Activated T-helper 2 cell treated with anti-CD3 and anti-CD28 coated beads, Interferon-gamma antibody, Interleukin-2, Interleukin-4, amounts not matched to agents 10 μg/mL and 5 μg/mL and 100 μg/mL, durations not matched to agents 14 hours and 24 hours and 36 hours (primary cell): ENCODE measurements at regions not wholly inside any gene's neighbourhood (a gene's known extent, or its start where the extent isn't known, plus 50 kb on each side); places are given as distances from the start of the nearest gene placed in this dataset.
"Not testable (repeated sequence)": the region's sequence is repeated elsewhere in the genome, so short reads cannot be mapped to it uniquely, and the experiment has no call there.

ENCODE experiments used
- DNase-seq: peaks from one replicate; pipeline ENCODE4 v3.0.0; 2021; ENCODE audit warnings: low spot score
- H3K27ac Mint-ChIP-seq: one replicate; pipeline ENCODE4 v1.8.0; 2021; ENCODE audit warnings: mixed read lengths
- H3K27me3 Mint-ChIP-seq: one replicate; pipeline ENCODE4 v1.8.0; 2021; ENCODE audit warnings: low read depth, mixed read lengths
- H3K36me3 Mint-ChIP-seq: one replicate; pipeline ENCODE4 v1.8.0; 2021; ENCODE audit warnings: low read depth, mixed read lengths
- H3K4me1 Mint-ChIP-seq: one replicate; pipeline ENCODE4 v1.8.0; 2021; ENCODE audit warnings: low read depth, mixed read lengths
- H3K4me3 Mint-ChIP-seq: one replicate; pipeline ENCODE4 v1.8.0; 2021; ENCODE audit warnings: low read depth, mild to moderate bottlenecking, moderate library complexity, mixed read lengths
- H3K9me3 Mint-ChIP-seq: one replicate; pipeline ENCODE4 v1.8.0; 2021; ENCODE audit warnings: mixed read lengths
- intact Hi-C: fragments of 100-400 bp; cut with micrococcal nuclease; formaldehyde crosslinking; loops from one replicate; pipeline ENCODE4 v1.15.1; 2023

GRCh38 chr13:31385540-31385939 lies 185.8 kb downstream of the B3GLCT start:
- intact Hi-C loops: no loop called here
- H3K9me3 Mint-ChIP-seq: no peaks in the 10 kb centered on the region
- no peaks in the 10 kb centered on the region for H3K4me1 Mint-ChIP-seq
- H3K36me3 Mint-ChIP-seq: no peaks in the 10 kb centered on the region
- H3K27me3 Mint-ChIP-seq: no peaks in the 10 kb centered on the region
- no peak for DNase-seq
- no peak overlapping the region for H3K27ac Mint-ChIP-seq
- H3K4me3 Mint-ChIP-seq: no peak overlapping the region

- intact Hi-C loops: no loop called here
- DNase-seq: peak; percentile 9
- Mint-ChIP-seq H3K9me3 (peaks cover 11% of the 10 kb centered on the region), H3K4me3 (no peak overlapping the region), H3K27me3 (no peaks in the 10 kb centered on the region), H3K4me1 (peaks cover 12% of the 10 kb centered on the region), H3K27ac (no peak overlapping the region), H3K36me3 (no peaks in the 10 kb centered on the region)
Measured at GRCh38 chr13:31394506-31394905, 194.7 kb downstream of the B3GLCT start.

- intact Hi-C loops: no loop called here
- peaks cover 17% of the 10 kb centered on the region for H3K9me3 Mint-ChIP-seq
- no peaks in the 10 kb centered on the region for H3K27me3 Mint-ChIP-seq
- no peaks in the 10 kb centered on the region for H3K36me3 Mint-ChIP-seq
- DNase-seq: no peak
- peaks cover 12% of the 10 kb centered on the region for H3K4me1 Mint-ChIP-seq
- no peak overlapping the region for H3K4me3 Mint-ChIP-seq
- H3K27ac Mint-ChIP-seq: no peak overlapping the region
Measured at GRCh38 chr13:31395090-31395489, 195.3 kb downstream of the B3GLCT start.

- Mint-ChIP-seq H3K9me3 (peaks cover 21% of the 10 kb centered on the region), H3K4me1 (peaks cover 5% of the 10 kb centered on the region), H3K4me3 (no peak overlapping the region), H3K27ac (no peak overlapping the region), H3K27me3 (no peaks in the 10 kb centered on the region), H3K36me3 (no peaks in the 10 kb centered on the region)
- intact Hi-C loops: no loop called here
- DNase-seq: no peak
Measured at GRCh38 chr13:31399690-31400089, 199.9 kb downstream of the B3GLCT start.

GRCh38 chr13:31403711-31404110 lies 203.9 kb downstream of the B3GLCT start:
- H3K4me3 Mint-ChIP-seq, intact Hi-C loops, H3K36me3 Mint-ChIP-seq, H3K4me1 Mint-ChIP-seq, H3K27ac Mint-ChIP-seq, H3K27me3 Mint-ChIP-seq, DNase-seq: not testable (repeated sequence)
- peaks cover 18% of the 10 kb centered on the region for H3K9me3 Mint-ChIP-seq

GRCh38 chr13:31408927-31409326 lies 209.2 kb downstream of the B3GLCT start:
- no peaks in the 10 kb centered on the region for H3K4me1 Mint-ChIP-seq
- no peak for DNase-seq
- H3K27ac Mint-ChIP-seq: no peak overlapping the region
- peaks cover 8% of the 10 kb centered on the region for H3K27me3 Mint-ChIP-seq
- intact Hi-C loops: no loop called here
- H3K36me3 Mint-ChIP-seq: no peaks in the 10 kb centered on the region
- H3K9me3 Mint-ChIP-seq: no peaks in the 10 kb centered on the region
- H3K4me3 Mint-ChIP-seq: no peak overlapping the region

GRCh38 chr13:31409678-31410356 lies 210.0 kb downstream of the B3GLCT start:
- DNase-seq: no peak
- Mint-ChIP-seq H3K27me3 (peaks cover 8% of the 10 kb centered on the region), H3K4me3 (no peak overlapping the region), H3K9me3 (no peaks in the 10 kb centered on the region), H3K4me1 (no peaks in the 10 kb centered on the region), H3K36me3 (no peaks in the 10 kb centered on the region), H3K27ac (no peak overlapping the region)
- intact Hi-C loops: no loop called here

DNA sequence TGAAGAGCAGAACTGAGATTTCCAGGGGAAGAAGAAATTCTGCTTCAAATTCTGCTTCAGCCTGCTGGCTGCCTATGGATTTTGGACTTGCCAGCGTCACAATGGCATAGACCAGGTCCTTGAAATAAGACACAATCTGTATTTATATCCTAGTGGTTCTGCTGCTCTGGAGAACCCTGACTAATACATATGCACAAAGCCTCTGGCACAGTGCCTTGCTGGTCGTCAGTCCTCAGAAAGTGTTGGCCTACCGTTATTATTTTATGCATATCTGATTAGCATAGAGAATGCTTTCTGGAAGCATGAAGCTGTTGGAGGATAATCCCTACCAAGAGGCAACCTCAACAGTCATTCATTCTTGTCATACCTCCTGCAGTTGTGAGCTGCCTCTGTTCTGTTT lies 213.7 kb downstream of the B3GLCT start:
- no peak for DNase-seq
- H3K4me1 Mint-ChIP-seq: no peaks in the 10 kb centered on the region
- H3K4me3 Mint-ChIP-seq: no peak overlapping the region
- H3K9me3 Mint-ChIP-seq: no peaks in the 10 kb centered on the region
- H3K36me3 Mint-ChIP-seq: no peaks in the 10 kb centered on the region
- H3K27ac Mint-ChIP-seq: no peak overlapping the region
- intact Hi-C loops: no loop called here
- peaks cover 6% of the 10 kb centered on the region for H3K27me3 Mint-ChIP-seq

- H3K27me3 Mint-ChIP-seq: peaks cover 14% of the 10 kb centered on the region
- no peak for DNase-seq
- no peaks in the 10 kb centered on the region for H3K36me3 Mint-ChIP-seq
- no peaks in the 10 kb centered on the region for H3K4me1 Mint-ChIP-seq
- H3K27ac Mint-ChIP-seq: no peak overlapping the region
- H3K4me3 Mint-ChIP-seq: no peak overlapping the region
- intact Hi-C loops: no loop called here
- H3K9me3 Mint-ChIP-seq: no peaks in the 10 kb centered on the region
Measured at GRCh38 chr13:31416066-31416465, 216.3 kb downstream of the B3GLCT start.

DNA sequence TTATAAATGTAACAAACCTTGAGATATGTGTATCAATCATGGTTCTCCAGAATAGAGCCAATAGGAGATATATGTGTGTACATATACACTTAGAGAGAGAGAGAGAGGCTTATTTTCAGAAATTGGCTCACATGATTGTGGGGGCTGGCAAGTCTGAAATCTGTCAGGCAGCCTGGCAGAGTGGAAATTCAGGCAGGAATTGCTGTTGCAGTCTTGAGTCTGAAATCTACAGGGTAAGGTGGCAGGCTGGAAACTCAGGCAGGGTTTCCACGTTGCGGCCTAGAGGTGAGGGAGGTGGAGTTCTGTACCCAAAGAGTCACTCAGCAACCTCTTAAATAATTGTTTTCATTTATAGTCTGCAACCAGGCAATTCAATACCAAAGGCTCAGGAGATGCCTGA lies 218.4 kb downstream of the B3GLCT start:
- intact Hi-C loops: no loop called here
- Mint-ChIP-seq H3K4me1 (no peaks in the 10 kb centered on the region), H3K9me3 (no peaks in the 10 kb centered on the region), H3K27me3 (peaks cover 19% of the 10 kb centered on the region), H3K27ac (no peak overlapping the region), H3K36me3 (no peaks in the 10 kb centered on the region), H3K4me3 (no peak overlapping the region)
- no peak for DNase-seq

DNA sequence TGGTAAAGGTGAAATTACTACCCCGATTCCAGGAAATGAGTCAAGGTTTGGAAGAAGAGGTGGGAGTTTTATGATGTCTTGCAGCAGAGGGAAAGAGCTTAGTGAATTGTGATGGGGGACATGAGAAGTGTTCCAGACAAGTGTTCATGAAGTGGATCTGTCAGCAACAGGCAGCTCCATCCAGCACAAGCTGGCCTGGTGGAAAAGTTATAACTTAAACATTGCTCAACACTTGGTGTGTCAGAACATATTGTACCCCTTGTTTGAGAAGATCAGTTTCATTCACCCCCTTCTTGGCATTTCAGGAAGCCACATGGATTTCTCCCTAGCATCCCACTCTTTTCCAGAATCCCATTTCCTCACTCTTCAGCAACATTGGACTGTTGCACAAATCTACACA lies 222.0 kb downstream of the B3GLCT start:
- H3K27me3 Mint-ChIP-seq: peaks cover 17% of the 10 kb centered on the region
- no peak overlapping the region for H3K4me3 Mint-ChIP-seq
- DNase-seq: no peak
- no peaks in the 10 kb centered on the region for H3K9me3 Mint-ChIP-seq
- H3K4me1 Mint-ChIP-seq: no peaks in the 10 kb centered on the region
- intact Hi-C loops: loop anchor here (10.0 kb wide), 1 partner anchor 217 kb away; no protein-coding TSS in a partner anchor
- H3K27ac Mint-ChIP-seq: no peak overlapping the region
- H3K36me3 Mint-ChIP-seq: no peaks in the 10 kb centered on the region

GRCh38 chr13:31424130-31424729 lies 224.5 kb downstream of the B3GLCT start:
- H3K27me3 Mint-ChIP-seq: peaks cover 14% of the 10 kb centered on the region
- no peak overlapping the region for H3K4me3 Mint-ChIP-seq
- peak; percentile 33 for DNase-seq
- H3K36me3 Mint-ChIP-seq: no peaks in the 10 kb centered on the region
- H3K9me3 Mint-ChIP-seq: no peaks in the 10 kb centered on the region
- no peak overlapping the region for H3K27ac Mint-ChIP-seq
- no peaks in the 10 kb centered on the region for H3K4me1 Mint-ChIP-seq
- intact Hi-C loops: loop anchor here (1.0 to 10.0 kb wide), 2 partner anchors 188 to 219 kb away; no protein-coding TSS in a partner anchor

- intact Hi-C loops: loop anchor here (10.0 kb wide), 1 partner anchor 222 kb away; no protein-coding TSS in a partner anchor
- Mint-ChIP-seq H3K36me3 (no peaks in the 10 kb centered on the region), H3K27me3 (peaks cover 8% of the 10 kb centered on the region), H3K4me3 (no peak overlapping the region), H3K9me3 (no peaks in the 10 kb centered on the region), H3K4me1 (no peaks in the 10 kb centered on the region), H3K27ac (no peak overlapping the region)
- DNase-seq: no peak
Measured at GRCh38 chr13:31426395-31426794, 226.6 kb downstream of the B3GLCT start.
